Common myeloid progenitor, CD34-positive (primary cell): ENCODE measurements at regions not wholly inside any gene's neighbourhood (a gene's known extent, or its start where the extent isn't known, plus 50 kb on each side); places are given as distances from the start of the nearest gene placed in this dataset.

ENCODE experiments used
- CTCF ChIA-PET: fragments of 350-600 bp; sonication (Branson Sonifier 250); formaldehyde crosslinking; loops from one replicate; lab custom pipeline; 2021; ENCODE audit warnings: antibody characterized with exemption; lab: Charles Lee
- POLR2A ChIA-PET: fragments of 350-600 bp; sonication (Branson Sonifier 250); formaldehyde crosslinking; loops from one replicate; lab custom pipeline; 2021; ENCODE audit warnings: antibody characterized with exemption; lab: Charles Lee
- DNase-seq, 3 donors: peaks; one replicate each; pipeline versions ENCODE4 v3.0.0 to v3.0.0-alpha.2; 2013
- H3K27ac ChIP-seq, 2 experiments: 1 replicate in 1 of 2; 2 replicates in 1 of 2; pipeline ENCODE4 v1.7.0; 2013; ENCODE audit warnings: inconsistent platforms in 2 of 2, low read length in 2 of 2, mild to moderate bottlenecking in 2 of 2, low read depth in 1 of 2, moderate library complexity in 1 of 2; ENCODE audit not compliant: severe bottlenecking in 2 of 2, insufficient read depth in 1 of 2, poor library complexity in 1 of 2
- H3K27me3 ChIP-seq, 5 experiments: replicated peaks in 2 of 5; 1 replicate in 3 of 5; 2 replicates in 2 of 5; pipeline versions ENCODE4 v1.6.1 to v1.7.0; 2013; ENCODE audit warnings: low read length in 4 of 5, mild to moderate bottlenecking in 2 of 5, moderate library complexity in 2 of 5, inconsistent platforms in 1 of 5; ENCODE audit not compliant: insufficient read depth in 5 of 5, control insufficient read depth in 4 of 5
- H3K36me3 ChIP-seq, 4 experiments: 1 replicate in 2 of 4; 2 replicates in 2 of 4; pipeline versions ENCODE4 v1.6.1 to v1.7.0; 2013; ENCODE audit warnings: low read length in 3 of 4, control low read depth in 1 of 4, mild to moderate bottlenecking in 1 of 4; ENCODE audit not compliant: control insufficient read depth in 4 of 4, insufficient read depth in 4 of 4
- H3K4me1 ChIP-seq, 4 experiments: 1 replicate in 3 of 4; 2 replicates in 1 of 4; pipeline versions ENCODE4 v1.6.1 to v1.7.1; 2013; ENCODE audit warnings: low read length in 3 of 4, mild to moderate bottlenecking in 3 of 4, control low read depth in 1 of 4, inconsistent platforms in 1 of 4, moderate library complexity in 1 of 4; ENCODE audit not compliant: control insufficient read depth in 4 of 4, insufficient read depth in 4 of 4; ENCODE audit errors: control extremely low read depth in 1 of 4
- H3K4me3 ChIP-seq, 7 experiments: 1 replicate in 4 of 7; 2 replicates in 3 of 7; pipeline versions ENCODE4 v1.5.1 to v1.7.0; 2013; ENCODE audit warnings: mild to moderate bottlenecking in 7 of 7, low read length in 6 of 7, moderate library complexity in 6 of 7, inconsistent platforms in 2 of 7, low read depth in 2 of 7, control low read depth in 1 of 7; ENCODE audit not compliant: insufficient read depth in 4 of 7, control insufficient read depth in 1 of 7; ENCODE audit errors: extremely low read depth in 1 of 7
- H3K9me3 ChIP-seq, 5 experiments: 1 replicate in 4 of 5; 2 replicates in 1 of 5; pipeline versions ENCODE4 v1.6.1 to v1.7.1; 2013; ENCODE audit warnings: low read length in 4 of 5, mild to moderate bottlenecking in 2 of 5, inconsistent platforms in 1 of 5, low read depth in 1 of 5, moderate library complexity in 1 of 5; ENCODE audit not compliant: control insufficient read depth in 4 of 5, insufficient read depth in 2 of 5; ENCODE audit errors: control extremely low read depth in 1 of 5
- WGBS: methylation state at CpG from one replicate; pipeline ENCODE4 v1.1.5; 2013; ENCODE audit not compliant: insufficient coverage; 5-methylcytosine and 5-hydroxymethylcytosine counted together

DNA sequence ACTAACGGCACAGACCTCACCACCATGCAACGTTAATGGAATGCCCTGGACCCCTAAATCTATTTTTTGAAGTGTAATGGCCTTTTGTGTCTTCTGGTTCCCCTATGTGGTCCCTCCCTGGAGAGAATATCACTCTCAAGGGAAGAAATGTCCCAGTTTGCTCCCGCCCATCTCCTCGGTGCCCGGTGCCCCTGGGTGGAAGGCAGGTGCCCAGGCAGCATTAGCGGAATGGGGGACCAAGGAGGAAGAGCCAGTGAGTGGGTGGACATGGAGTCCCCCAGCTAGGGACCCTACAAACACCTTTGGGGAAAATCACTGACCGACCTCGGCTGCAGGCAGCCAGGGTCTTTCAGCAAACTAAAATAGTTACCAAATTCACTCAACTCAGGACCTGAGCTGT, 212.1 kb upstream of the RTL1 start:
- ChIA-PET POLR2A (no interaction called here), CTCF (no interaction called here)
- no peaks in the 10 kb centered on the region for H3K27me3 ChIP-seq

DNA sequence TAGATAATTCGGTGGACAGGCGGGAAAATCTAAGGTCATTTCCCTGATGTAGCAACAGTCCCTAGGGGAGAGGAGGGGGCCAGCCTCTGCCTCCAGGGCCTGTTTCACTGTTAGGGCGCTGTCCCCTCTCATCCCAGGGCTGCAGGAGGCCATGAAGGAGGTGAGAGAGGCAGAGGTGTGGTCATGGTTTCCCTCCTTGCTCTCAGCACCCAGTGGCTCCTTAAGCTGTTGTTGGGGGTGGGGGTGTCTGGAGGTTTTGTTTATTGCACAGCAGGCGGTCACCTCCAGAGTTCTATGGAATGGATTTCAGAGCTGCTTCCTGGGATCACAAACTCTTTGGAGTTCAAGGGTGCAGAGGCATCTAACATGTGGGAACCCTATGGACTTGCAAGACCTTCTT, 212.5 kb upstream of the RTL1 start:
- Histone ChIP-seq H3K4me1 (peaks cover 2 to 35% (median 27%) of the 10 kb centered on the region in 4 experiments), H3K4me3 (no peak overlapping the region), H3K27me3 (no peaks in the 10 kb centered on the region), H3K9me3 (no peaks in the 10 kb centered on the region), H3K27ac (no peak overlapping the region), H3K36me3 (no peaks in the 10 kb centered on the region)
- 93% methylated on average over 2 of the region's 4 CpGs for WGBS
- DNase-seq = no peak
- ChIA-PET POLR2A (no interaction called here), CTCF (no interaction called here)

More for the DNA sequence above, 212.1 kb upstream of the RTL1 start:
- 94% methylated on average over 4 of the region's 8 CpGs for WGBS
- H3K4me1 ChIP-seq = peaks cover 2 to 30% (median 22%) of the 10 kb centered on the region in 4 experiments
- H3K36me3 ChIP-seq = no peaks in the 10 kb centered on the region
- no peak overlapping the region for H3K4me3 ChIP-seq
- no peaks in the 10 kb centered on the region for H3K9me3 ChIP-seq
- H3K27ac ChIP-seq = no peak overlapping the region
- no peak for DNase-seq

DNA sequence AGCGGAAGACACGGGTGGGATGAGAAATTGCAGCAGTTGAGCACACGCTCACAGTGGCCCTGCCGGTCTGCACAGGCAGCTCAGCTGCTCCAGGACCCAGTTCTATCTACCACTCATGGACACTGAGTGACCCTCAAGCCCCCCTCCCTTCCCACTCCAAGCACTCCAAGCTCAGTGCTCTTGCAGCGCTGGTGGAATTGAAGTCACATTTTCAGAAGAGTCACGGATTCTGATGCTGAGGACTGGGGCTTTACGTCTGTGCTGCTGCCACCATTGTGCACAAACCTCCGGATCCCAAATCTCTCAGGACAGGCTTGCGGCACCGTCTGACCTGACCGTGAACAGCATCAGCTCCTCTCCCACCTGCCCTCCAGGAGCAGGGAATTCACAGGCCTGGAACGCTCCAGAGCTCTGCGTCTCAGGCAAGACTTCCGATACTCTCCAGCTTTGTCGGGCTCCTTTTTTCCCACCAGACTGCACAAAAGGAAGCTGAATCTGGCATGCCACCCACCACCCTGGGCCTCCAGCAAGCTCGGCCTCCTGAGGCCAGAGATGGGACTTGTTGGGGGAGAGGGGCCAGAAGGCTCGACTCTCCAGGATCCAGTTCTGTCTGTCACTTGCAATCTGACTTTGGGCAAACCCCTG, 213.1 kb upstream of the RTL1 start:
- ChIA-PET POLR2A (no interaction called here), CTCF (no interaction called here)
- no peak overlapping the region for H3K4me3 ChIP-seq
- no peak overlapping the region for H3K27ac ChIP-seq
- WGBS = 91% methylated on average over 17 of the region's 17 CpGs
- no peaks in the 10 kb centered on the region for H3K9me3 ChIP-seq
- no peaks in the 10 kb centered on the region for H3K27me3 ChIP-seq
- DNase-seq = no peak
- peaks cover 2 to 35% (median 31%) of the 10 kb centered on the region in 4 experiments for H3K4me1 ChIP-seq
- H3K36me3 ChIP-seq = no peaks in the 10 kb centered on the region

DNA sequence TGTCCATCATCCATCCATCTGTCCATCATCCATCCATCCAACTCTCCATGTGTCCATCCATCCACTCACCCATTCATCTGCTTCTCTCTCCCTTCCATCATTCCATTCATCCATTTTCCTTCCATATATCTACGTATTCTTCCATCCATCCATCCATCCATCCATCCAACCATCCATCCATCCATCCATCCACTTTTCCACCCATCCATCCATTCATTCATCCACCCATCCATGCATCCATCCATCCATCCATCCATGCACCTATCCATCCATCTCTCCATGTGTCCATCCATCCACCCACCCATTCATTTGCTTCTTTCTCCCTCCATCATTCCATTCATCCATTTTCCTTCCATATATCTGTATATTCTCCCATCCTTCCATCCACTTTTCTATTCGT, 214.0 kb upstream of the RTL1 start:
- peaks cover 2 to 40% (median 38%) of the 10 kb centered on the region in 4 experiments for H3K4me1 ChIP-seq

DNA sequence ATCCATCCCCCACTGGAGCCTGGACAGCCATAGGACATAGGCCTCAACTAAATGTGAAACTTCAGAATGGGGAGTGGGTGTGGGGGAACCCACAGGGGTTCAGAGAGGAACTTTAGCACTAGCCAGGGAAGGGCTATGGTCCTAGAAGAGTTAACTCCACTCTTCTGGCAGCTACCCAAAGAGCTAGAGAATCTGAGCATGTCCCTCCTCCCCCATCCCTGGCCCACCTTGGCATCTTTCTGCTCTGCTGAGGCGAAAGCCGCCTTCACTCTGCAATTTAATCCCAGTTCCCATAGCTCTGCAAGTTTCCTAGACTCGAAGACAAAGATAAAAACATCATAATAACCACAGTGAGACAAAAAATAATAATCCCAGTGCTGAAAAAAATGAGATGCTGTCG, 214.7 kb upstream of the RTL1 start:
- 100% methylated on average over 3 of the region's 4 CpGs for whole genome bisulfite sequencing

More for the DNA sequence above, 214.0 kb upstream of the RTL1 start:
- Histone ChIP-seq H3K9me3 (no peaks in the 10 kb centered on the region), H3K27ac (no peak overlapping the region), H3K27me3 (no peaks in the 10 kb centered on the region), H3K36me3 (no peaks in the 10 kb centered on the region), H3K4me3 (no peak overlapping the region)
- ChIA-PET CTCF (no interaction called here), POLR2A (no interaction called here)
- DNase-seq = no peak
- WGBS = 71% methylated on average over 2 of the region's 2 CpGs

DNA sequence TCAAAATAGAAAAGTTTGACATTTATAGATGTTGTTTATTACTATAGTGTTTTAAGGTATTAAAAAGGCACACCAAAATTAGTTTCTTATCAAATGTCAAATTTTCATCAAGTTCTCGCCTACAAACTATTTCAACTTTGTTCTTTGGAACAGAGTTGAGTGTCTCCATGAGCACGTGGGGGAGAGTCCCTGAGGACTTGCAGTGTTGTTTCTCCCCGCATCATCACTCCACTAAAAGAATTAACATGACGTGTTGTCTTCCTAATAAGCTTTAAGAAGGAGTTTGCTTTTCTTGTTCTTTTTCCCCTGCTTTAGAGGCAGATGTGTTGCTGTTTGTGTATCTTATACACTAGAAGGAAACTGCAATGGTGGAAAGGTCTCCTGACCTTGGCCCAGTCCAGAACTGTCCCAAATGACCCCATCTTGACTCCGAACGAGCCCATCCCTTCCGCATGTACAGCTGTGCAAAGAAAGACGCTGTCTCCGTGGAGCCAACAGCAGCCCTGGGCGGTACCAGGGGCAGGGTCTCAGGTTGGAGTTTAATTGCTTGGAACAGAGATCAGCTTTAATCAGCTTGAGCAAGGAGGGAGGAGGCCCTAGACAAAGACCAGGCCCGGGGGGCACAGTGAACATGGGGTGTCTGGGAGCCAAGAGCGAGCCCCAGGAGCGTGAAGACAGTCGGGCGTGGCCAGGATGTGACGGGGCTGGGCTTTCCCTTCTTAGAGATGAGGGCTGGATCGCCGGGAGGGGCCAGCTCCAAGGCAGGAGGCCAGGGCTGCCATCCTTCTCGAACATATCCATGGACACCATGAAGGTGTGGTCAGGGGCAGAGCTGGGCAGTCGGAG, 215.4 kb upstream of the RTL1 start:
- H3K4me3 ChIP-seq = no peak overlapping the region
- DNase-seq = no peak

More for the DNA sequence above, 214.7 kb upstream of the RTL1 start:
- CTCF ChIA-PET = no interaction called here
- Histone ChIP-seq H3K4me1 (peaks cover 2 to 46% (median 41%) of the 10 kb centered on the region in 4 experiments), H3K36me3 (no peaks in the 10 kb centered on the region), H3K4me3 (no peak overlapping the region), H3K9me3 (no peaks in the 10 kb centered on the region), H3K27ac (no peak overlapping the region), H3K27me3 (no peaks in the 10 kb centered on the region)
- POLR2A ChIA-PET = no interaction called here
- no peak for DNase-seq

More for the DNA sequence above, 215.4 kb upstream of the RTL1 start:
- Histone ChIP-seq H3K27ac (no peak overlapping the region), H3K9me3 (no peaks in the 10 kb centered on the region), H3K4me1 (peaks cover 2 to 46% (median 42%) of the 10 kb centered on the region in 4 experiments), H3K36me3 (no peaks in the 10 kb centered on the region), H3K27me3 (no peaks in the 10 kb centered on the region)
- WGBS = 94% methylated on average over 19 of the region's 20 CpGs
- POLR2A ChIA-PET = no interaction called here
- CTCF ChIA-PET = no interaction called here
